Fibroblast of villous mesenchyme (primary cell): ENCODE measurements at regions not wholly inside any gene's neighbourhood (a gene's known extent, or its start where the extent isn't known, plus 50 kb on each side); places are given as distances from the start of the nearest gene placed in this dataset.
A peak's percentile ranks its signal among the peaks of the same experiment; 100 is the strongest.

Experiments
- DNase-seq: peaks from one replicate; pipeline ENCODE4 v3.0.0-alpha.2; 2010; ENCODE audit warnings: low read depth
- H3K4me3 ChIP-seq: 2 replicates; pipeline ENCODE4 v1.5.1; 2011; ENCODE audit warnings: low read depth, mild to moderate bottlenecking, low read length
- CTCF ChIP-seq: IDR thresholded peaks from 2 replicates; pipeline ENCODE4 v1.5.1; 2012; ENCODE audit warnings: low read depth, mild to moderate bottlenecking, low read length; ENCODE audit not compliant: insufficient read depth

- no peak for DNase-seq
- H3K4me3 ChIP-seq = no peak overlapping the region
- no peak for TF ChIP-seq CTCF
These were observed 77.4 kb upstream of the CD93 start for GRCh38 chr20:23163562-23163961.

DNA sequence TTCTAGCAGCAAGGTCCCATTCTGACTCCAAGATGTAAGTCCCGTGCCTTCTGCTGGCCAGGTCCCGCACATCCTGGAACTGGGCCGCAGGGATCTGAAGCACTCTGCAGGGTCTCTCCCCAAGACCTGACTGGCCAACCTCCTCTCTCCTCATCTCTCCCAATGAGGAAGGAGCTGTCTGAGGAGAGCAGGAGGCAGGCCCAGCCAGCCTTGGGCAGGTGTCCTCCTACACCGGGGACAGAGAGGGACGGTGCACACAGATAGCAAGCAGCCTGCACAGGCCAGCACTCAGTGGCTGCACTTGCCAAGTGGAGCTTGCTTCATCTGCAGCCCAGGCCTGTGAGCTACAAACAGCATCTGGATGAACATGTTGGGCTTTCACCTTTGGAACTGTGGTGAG, 76.8 kb upstream of the CD93 start:
- no peak for TF ChIP-seq CTCF
- DNase-seq = no peak
- no peak overlapping the region for H3K4me3 ChIP-seq

GRCh38 chr20:23161968-23162696, 76.0 kb upstream of the CD93 start:
- TF ChIP-seq CTCF = no peak
- H3K4me3 ChIP-seq = no peak overlapping the region
- peak; percentile 57 for DNase-seq

DNA sequence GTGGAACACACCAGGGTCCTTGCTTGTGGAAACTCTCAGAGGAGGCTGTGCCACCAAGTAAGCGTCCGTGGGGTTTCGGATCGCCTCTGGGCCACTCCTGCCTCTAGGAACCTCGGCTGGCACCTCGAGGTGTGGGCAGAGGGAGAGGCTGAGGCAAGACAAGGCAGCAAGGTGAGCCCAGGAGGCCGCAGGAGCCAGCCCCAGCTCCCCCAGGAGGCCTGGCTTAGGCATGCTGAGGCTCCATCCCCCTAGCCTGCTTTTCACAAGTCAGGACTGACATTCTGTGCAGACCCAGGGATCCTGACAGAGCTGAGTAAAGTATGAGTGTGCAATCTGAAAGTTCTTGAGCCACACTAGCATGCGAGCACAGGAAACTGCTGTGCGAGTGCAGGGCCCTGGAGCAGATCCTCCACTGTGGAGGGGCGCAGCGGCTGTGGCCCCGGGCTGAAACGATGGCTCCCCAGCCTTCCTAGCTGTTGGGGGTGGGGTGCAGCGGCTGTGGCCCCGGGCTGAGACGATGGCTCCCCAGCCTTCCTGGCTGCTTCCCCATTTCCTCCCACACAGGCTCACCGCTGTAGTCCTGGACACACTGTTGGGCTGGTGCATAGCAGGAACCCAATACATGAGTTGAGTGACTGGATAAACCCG, 75.2 kb upstream of the CD93 start:
- no peak for TF ChIP-seq CTCF
- DNase-seq = no peak

GRCh38 chr20:23160536-23161243, 74.6 kb upstream of the CD93 start:
- TF ChIP-seq CTCF = no peak
- no peak overlapping the region for H3K4me3 ChIP-seq
- DNase-seq = no peak

More for the DNA sequence above, 75.2 kb upstream of the CD93 start:
- H3K4me3 ChIP-seq = no peak overlapping the region

DNA sequence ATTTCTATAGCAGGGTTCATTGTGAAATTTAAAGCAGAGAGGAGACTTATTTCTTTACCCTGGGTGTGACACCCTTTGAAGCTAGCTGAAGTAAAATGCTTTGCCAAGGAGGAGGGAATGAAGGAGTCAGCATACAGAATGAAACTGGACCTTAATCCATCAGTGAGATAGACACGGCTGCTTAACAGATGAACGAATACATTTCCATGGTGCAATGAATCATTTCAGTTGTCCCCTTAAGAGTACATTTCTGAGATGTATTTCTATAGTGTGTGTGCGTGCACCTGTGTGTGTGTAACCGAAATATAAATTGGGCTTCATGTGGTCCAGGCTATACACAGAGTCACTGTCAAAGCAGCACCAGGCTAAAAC, 73.8 kb upstream of the CD93 start:
- no peak for DNase-seq
- H3K4me3 ChIP-seq = no peak overlapping the region
- no peak for TF ChIP-seq CTCF
